Mucosa of rectum (tissue), 2 donors: ENCODE measurements at regions not wholly inside any gene's neighbourhood (a gene's known extent, or its start where the extent isn't known, plus 50 kb on each side); places are given as distances from the start of the nearest gene placed in this dataset.

Source experiments
- H3K27ac ChIP-seq, 2 donors: one replicate each; pipeline ENCODE4 v1.7.0; 2013; ENCODE audit warnings: inconsistent platforms in 2 of 2, low read depth in 2 of 2, low read length in 2 of 2
- H3K27me3 ChIP-seq, 2 donors: one replicate each; pipeline ENCODE4 v1.7.0; 2013; ENCODE audit warnings: low read length in 2 of 2; ENCODE audit not compliant: control insufficient read depth in 2 of 2, insufficient read depth in 2 of 2
- H3K36me3 ChIP-seq, 2 donors: one replicate each; pipeline ENCODE4 v1.7.0; 2013; ENCODE audit warnings: low read length in 2 of 2; ENCODE audit not compliant: control insufficient read depth in 2 of 2, insufficient read depth in 2 of 2
- H3K4me1 ChIP-seq, 2 donors: one replicate each; pipeline ENCODE4 v1.7.0; 2013; ENCODE audit warnings: low read length in 2 of 2, mild to moderate bottlenecking in 1 of 2; ENCODE audit not compliant: control insufficient read depth in 2 of 2, insufficient read depth in 2 of 2
- H3K4me3 ChIP-seq, 2 donors: one replicate each; pipeline ENCODE4 v1.7.0; 2013; ENCODE audit warnings: low read length in 2 of 2
- H3K9ac ChIP-seq, 2 donors: one replicate each; pipeline ENCODE4 v1.7.0; 2013; ENCODE audit warnings: low read length in 2 of 2, low read depth in 1 of 2, mild to moderate bottlenecking in 1 of 2
- H3K9me3 ChIP-seq, 2 donors: one replicate each; pipeline ENCODE4 v1.7.0; 2013; ENCODE audit warnings: low read length in 2 of 2; ENCODE audit not compliant: control insufficient read depth in 2 of 2
- donor health status: healthy.
- donor health status: Normal muscosa, but diverticular disease.

DNA sequence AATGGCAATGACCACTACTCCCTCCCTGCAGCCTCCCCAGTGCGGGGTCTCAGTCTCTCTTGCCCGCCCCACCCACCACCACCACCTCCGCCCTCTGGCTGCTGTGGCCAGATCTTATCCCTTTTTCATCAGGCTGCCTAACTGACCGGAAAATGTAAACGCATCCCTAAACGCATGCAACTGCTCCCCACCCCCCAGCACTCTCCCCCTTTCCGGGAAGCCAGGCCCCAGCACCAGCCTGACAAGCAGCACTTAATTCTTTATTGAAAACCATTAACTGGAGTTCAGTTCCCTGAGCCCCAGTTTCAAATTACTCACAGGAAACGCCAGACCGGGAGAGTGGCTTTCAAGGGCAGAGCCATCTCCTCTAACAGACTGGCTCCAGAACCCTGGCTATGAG, 147.7 kb downstream of the DMRTA2 start:
- H3K9me3 ChIP-seq: no peaks in the 10 kb centered on the region
- no peaks in the 10 kb centered on the region for H3K4me1 ChIP-seq
- H3K27ac ChIP-seq: no peak overlapping the region
- no peak overlapping the region for H3K9ac ChIP-seq
- peaks cover 4 to 5% of the 10 kb centered on the region in 2 donors for H3K27me3 ChIP-seq
- no peaks in the 10 kb centered on the region for H3K36me3 ChIP-seq
- H3K4me3 ChIP-seq: no peak overlapping the region

DNA sequence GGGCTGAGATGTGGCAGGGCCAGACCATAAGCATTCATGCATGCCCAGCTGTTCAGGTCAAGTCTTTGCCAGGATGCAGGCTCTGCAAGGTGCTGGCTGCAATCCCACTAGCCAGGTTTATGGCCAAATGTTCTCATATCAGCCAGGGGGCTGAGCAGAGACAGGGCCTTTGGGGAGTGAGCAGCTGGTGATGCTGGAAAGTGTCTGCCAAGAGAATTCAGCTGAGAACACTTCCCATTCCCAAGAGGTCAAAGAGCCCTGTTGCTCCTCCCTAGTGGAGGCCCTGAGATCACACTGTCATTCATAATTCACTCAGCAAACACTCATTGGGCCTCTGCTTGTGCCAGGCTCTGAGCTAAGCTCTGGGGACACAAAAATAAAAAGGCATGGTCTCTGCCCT, 150.3 kb downstream of the DMRTA2 start:
- Histone ChIP-seq H3K9me3 (no peaks in the 10 kb centered on the region), H3K27ac (no peak overlapping the region), H3K9ac (no peak overlapping the region), H3K4me1 (no peaks in the 10 kb centered on the region), H3K4me3 (no peak overlapping the region), H3K27me3 (peaks cover 3 to 4% of the 10 kb centered on the region in 2 donors), H3K36me3 (no peaks in the 10 kb centered on the region)

DNA sequence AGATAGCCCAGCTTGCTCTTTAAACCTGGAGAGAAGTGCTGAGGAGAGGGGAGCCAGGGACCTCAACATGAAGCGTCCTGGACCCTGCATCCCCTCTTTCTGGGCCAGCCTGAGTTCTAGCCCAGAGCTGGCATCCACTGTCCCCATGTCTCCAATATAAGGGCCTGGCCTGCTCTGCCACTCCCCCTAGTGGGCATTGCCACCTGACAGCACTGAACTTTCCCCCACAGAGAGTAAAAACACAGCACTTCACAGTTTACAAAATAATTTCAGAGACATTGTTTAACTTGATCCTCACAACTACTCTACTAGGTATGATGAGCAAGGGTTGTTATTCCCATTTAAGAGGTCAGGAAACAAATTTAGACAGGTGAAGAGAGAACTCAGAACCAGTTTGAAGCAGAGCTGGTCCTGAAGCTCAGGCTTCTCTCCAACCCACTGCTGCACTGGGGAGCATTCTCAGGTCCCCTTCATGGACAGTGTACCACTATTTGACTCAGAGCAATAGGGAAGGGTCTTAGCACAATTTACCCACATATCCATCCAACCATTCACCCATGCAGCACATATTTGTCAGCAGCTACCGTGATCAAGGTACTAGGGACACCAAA, 151.2 kb downstream of the DMRTA2 start:
- H3K36me3 ChIP-seq: no peaks in the 10 kb centered on the region
- no peak overlapping the region for H3K4me3 ChIP-seq
- peaks cover 0 to 3% of the 10 kb centered on the region in 2 donors for H3K27me3 ChIP-seq
- no peaks in the 10 kb centered on the region for H3K9me3 ChIP-seq
- H3K4me1 ChIP-seq: no peaks in the 10 kb centered on the region
- H3K27ac ChIP-seq: no peak overlapping the region
- H3K9ac ChIP-seq: no peak overlapping the region

DNA sequence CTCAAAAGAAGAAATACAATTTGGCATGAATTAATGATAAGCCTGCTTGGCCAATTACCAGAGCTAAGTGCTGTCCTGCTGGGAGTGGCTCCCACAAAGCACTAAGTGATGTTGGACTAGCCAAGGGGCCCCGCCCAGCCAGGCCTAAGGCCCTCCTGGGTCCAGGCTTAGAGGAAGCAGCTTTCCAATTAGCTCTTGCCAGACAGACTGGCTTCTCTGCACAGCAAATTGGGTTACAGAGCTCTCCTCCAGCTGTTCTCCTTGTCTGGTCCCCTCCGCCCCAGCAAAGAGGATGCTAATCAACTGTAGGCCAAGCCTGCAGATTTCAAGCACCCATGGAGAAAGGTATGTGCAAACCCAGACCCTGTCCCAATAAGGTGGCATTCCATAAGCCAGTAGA, 151.9 kb downstream of the DMRTA2 start:
- H3K9me3 ChIP-seq: no peaks in the 10 kb centered on the region
- no peak overlapping the region for H3K9ac ChIP-seq
- no peak overlapping the region for H3K27ac ChIP-seq
- H3K4me1 ChIP-seq: no peaks in the 10 kb centered on the region
- no peak overlapping the region for H3K4me3 ChIP-seq
- peaks cover 0 to 3% of the 10 kb centered on the region in 2 donors for H3K27me3 ChIP-seq
- H3K36me3 ChIP-seq: no peaks in the 10 kb centered on the region

DNA sequence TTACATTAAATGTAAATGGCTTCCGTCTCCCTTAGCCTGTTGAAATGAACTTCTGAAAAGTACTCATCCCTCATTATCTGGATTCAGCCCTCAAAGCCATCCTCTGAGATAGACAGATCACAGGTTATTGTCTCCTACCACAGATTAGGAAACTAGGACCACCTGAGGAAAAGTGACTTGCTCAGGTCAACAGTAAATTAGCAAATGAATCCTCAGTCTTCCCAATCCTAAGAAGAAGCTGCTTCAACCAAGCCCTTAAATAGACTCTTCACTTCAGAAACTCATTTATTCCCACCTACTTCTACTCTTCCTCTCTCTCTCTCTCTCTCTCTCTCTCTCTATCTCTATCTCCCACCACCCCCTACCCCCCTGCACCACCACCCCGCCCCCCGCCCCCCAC, 152.3 kb downstream of the DMRTA2 start:
- H3K9me3 ChIP-seq: no peaks in the 10 kb centered on the region

DNA sequence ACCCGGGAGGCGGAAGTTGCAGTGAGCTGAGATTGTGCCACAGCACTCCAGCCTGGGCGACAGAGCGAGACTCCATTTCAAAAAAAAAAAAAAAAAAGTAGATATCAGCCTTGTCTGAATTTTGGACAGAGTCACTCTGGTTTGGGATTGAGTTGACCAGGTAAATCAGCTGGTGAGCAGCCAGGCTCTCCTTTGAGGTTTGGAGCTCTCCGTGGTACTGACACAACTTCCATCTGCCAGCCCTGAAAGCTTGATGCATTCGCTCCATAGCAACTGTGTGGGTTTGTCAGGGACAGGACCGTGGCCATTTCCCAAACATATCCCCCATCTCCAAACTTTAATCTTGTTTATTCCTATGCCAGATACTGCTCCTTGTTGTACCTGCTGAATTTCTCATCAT, 155.2 kb downstream of the DMRTA2 start:
- Histone ChIP-seq H3K4me3 (no peak overlapping the region), H3K9me3 (no peaks in the 10 kb centered on the region), H3K9ac (no peak overlapping the region), H3K4me1 (no peaks in the 10 kb centered on the region), H3K27ac (no peak overlapping the region), H3K27me3 (no peaks in the 10 kb centered on the region), H3K36me3 (no peaks in the 10 kb centered on the region)

More for the DNA sequence above, 152.3 kb downstream of the DMRTA2 start:
- Histone ChIP-seq H3K4me3 (no peak overlapping the region), H3K36me3 (no peaks in the 10 kb centered on the region), H3K27ac (no peak overlapping the region), H3K27me3 (no peaks in the 10 kb centered on the region), H3K4me1 (no peaks in the 10 kb centered on the region), H3K9ac (no peak overlapping the region)

DNA sequence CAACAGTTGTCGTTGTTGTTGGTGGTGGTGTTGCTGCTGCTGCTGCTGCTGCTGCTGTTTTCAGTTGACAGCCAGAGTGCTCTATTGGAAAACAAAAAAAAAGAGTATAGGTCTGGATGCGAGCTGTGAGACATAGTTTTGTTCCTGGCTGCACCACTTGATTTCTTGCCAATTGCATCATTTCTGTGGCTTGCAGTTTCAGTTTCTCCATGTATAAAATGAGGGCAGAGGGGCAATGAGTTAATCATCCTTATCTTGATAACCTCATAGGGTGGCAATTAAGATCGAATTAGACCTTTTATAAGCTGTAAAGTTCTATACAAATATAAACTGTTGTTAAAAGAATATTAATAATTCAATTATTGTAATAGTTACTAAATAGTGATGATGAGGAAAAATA, 156.7 kb downstream of the DMRTA2 start:
- Histone ChIP-seq H3K27me3 (no peaks in the 10 kb centered on the region), H3K9me3 (no peaks in the 10 kb centered on the region), H3K27ac (no peak overlapping the region), H3K4me3 (no peak overlapping the region), H3K36me3 (no peaks in the 10 kb centered on the region), H3K4me1 (no peaks in the 10 kb centered on the region), H3K9ac (no peak overlapping the region)

DNA sequence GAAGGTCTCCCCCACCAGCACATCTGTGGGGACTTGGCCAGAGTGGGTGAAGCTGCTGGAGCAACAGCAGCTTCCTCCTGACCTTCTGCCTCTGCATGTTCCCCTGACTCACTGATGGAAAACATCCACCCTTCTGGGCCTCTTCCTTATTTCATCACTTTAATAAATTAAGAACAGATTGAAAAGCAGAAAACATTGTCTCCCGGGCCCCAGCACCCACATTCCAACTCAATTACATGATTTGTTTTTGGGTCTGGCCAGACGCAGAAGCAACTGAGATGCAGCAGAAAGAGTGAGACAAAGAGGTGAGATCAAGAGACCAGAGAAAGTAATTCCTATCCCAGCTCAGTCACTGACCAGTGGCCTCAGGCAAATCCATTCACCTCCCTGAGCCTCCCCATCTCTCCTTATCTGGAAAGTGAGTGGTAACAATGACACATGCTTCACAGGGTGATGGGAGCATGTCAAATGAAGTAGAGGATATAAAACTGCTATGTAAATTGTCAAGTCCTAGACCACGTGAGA, 157.1 kb downstream of the ELAVL4 start:
- no peaks in the 10 kb centered on the region for H3K9me3 ChIP-seq
- H3K4me3 ChIP-seq: no peak overlapping the region
- H3K4me1 ChIP-seq: no peaks in the 10 kb centered on the region
- no peak overlapping the region for H3K9ac ChIP-seq
- H3K36me3 ChIP-seq: no peaks in the 10 kb centered on the region
- H3K27me3 ChIP-seq: peaks cover 0 to 2% of the 10 kb centered on the region in 2 donors
- H3K27ac ChIP-seq: no peak overlapping the region

DNA sequence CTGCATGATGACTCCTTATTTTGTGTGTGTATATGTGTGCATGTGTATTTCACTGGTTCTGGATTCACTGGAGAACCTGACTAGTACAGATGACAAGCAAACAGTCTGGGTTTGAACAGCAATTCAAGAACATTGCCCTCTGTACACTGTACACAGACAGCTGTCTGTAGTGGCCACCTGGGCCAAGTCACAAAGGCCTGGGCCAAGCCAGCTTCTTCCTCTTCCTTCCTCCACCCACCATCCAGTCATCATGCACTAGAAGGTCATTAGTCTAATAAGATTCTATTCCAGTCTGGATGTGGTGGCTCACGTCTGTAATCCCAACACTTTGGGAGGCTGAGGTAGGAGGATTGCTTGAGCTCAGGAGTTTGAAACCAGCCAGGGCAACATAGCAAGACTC, 155.9 kb downstream of the ELAVL4 start:
- Histone ChIP-seq H3K4me3 (no peak overlapping the region), H3K4me1 (no peaks in the 10 kb centered on the region), H3K36me3 (no peaks in the 10 kb centered on the region), H3K9me3 (no peaks in the 10 kb centered on the region), H3K27ac (no peak overlapping the region), H3K9ac (no peak overlapping the region), H3K27me3 (peaks cover 0 to 2% of the 10 kb centered on the region in 2 donors)

DNA sequence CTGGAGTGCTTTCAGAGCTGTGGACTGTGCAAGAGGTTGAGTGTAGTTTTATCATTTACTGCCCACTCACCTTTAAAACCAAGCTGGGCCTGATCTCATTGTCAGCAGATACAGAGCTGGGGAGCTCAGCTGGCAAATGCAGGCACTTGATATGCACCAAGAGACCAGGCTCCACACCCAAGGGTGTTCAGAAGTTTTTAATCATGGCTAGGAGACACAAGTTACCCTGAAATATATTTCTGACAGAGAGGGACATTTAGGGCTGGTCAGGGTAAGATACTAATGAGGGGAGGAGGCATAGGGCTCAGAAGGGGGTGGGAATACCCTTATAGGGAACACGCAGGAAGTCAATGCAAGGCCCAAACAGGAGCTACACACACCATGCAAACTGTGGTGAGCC, 153.7 kb downstream of the ELAVL4 start:
- H3K27ac ChIP-seq: no peak overlapping the region
- H3K4me1 ChIP-seq: no peaks in the 10 kb centered on the region
- no peaks in the 10 kb centered on the region for H3K9me3 ChIP-seq
- no peak overlapping the region for H3K9ac ChIP-seq
- H3K36me3 ChIP-seq: no peaks in the 10 kb centered on the region
- peaks cover 0 to 2% of the 10 kb centered on the region in 2 donors for H3K27me3 ChIP-seq
- no peak overlapping the region for H3K4me3 ChIP-seq
